ENCODE measurements at regions not wholly inside any gene's neighbourhood (a gene's known extent, or its start where the extent isn't known, plus 50 kb on each side); places are given as distances from the start of the nearest gene placed in this dataset.

DNA sequence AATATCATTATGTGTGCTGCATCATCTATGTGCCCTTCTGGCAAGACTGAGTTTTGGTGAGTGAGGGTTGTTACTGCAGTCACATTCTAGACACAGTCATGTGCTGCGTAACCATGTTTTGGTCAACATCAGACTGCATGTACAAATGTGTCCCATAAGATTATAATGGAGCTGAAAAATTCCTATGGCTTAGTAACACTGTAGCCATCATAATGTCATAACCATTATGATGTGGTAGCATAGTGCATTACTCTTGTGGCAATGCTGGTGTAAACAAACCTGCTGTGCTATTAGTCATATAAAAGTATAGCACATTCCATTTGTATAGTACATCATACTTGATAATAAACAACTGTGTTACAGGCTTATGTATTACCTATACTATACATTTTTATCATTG lies 198.1 kb upstream of the NUDT6 start:
- DNase-seq (no peak), ATAC-seq (no peak)
- TF ChIP-seq POLR2A (IDR thresholded peaks at IDR 0.05), result no peak
- TF ChIP-seq, protein P1, sequence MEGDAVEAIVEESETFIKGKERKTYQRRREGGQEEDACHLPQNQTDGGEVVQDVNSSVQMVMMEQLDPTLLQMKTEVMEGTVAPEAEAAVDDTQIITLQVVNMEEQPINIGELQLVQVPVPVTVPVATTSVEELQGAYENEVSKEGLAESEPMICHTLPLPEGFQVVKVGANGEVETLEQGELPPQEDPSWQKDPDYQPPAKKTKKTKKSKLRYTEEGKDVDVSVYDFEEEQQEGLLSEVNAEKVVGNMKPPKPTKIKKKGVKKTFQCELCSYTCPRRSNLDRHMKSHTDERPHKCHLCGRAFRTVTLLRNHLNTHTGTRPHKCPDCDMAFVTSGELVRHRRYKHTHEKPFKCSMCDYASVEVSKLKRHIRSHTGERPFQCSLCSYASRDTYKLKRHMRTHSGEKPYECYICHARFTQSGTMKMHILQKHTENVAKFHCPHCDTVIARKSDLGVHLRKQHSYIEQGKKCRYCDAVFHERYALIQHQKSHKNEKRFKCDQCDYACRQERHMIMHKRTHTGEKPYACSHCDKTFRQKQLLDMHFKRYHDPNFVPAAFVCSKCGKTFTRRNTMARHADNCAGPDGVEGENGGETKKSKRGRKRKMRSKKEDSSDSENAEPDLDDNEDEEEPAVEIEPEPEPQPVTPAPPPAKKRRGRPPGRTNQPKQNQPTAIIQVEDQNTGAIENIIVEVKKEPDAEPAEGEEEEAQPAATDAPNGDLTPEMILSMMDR (IDR thresholded peaks at IDR 0.05), result no peak
- H3K27ac ChIP-seq, result no peak overlapping the region
- no peaks in the 10 kb centered on the region for H3K36me3 ChIP-seq
- H3K4me1 ChIP-seq, result peaks cover 0 to 5% (median 0%) of the 10 kb centered on the region in 12 donors
- intact Hi-C loops (cut with DNase I), result loop anchor here in 5 of 10 donors (5.0 to 10.0 kb wide), 5 partner anchors 274 to 1144 kb away; partner anchors contain the start of gene SPRY1 (in 2 of the 5)
- no peaks in the 10 kb centered on the region for H3K9me3 ChIP-seq
- H3K4me3 ChIP-seq, result no peak overlapping the region
- 97 to 100% (median 100%) methylated on average over 1 of the region's 1 CpG for WGBS, 4 donors
- H3K27me3 ChIP-seq, result no peaks in the 10 kb centered on the region

DNA sequence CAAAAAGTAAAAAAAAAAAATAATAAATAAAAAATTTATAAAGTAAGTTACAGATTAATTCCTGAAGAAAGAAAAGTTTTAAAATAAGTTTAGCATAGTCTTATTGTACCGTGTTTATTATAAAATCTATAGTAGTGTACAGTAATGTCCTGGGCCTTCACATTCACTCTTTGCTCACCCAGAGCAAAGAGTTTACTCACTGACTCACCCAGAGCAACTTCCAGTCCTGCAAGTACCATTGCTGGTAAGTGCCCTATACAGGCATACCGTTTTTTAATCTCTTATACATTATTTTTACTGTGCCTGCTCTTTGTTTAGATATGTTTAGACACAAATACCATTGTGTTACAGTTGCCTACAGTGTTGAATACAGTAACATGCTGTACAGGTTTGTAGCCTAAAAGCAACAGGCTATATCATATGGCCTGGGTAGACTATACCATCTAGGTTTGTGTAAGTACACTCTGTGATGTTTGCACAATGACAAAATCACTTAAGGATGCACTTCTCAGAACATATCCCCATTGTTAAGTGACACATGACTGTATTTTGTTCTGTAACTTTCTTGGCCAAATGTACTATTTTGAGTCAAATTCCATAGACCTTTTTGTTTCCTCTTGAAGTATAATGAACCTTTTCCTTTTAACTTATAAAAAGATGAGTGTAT lies 199.0 kb upstream of the NUDT6 start:
- H3K4me3 ChIP-seq, result no peak overlapping the region
- no peaks in the 10 kb centered on the region for H3K27me3 ChIP-seq
- peaks cover 0 to 5% (median 0%) of the 10 kb centered on the region in 12 donors for H3K4me1 ChIP-seq
- no peaks in the 10 kb centered on the region for H3K9me3 ChIP-seq
- TF ChIP-seq, protein P1 (IDR thresholded peaks at IDR 0.05), result no peak
- TF ChIP-seq POLR2A (IDR thresholded peaks at IDR 0.05), result no peak
- intact Hi-C loops (cut with DNase I), result loop anchor here in 5 of 10 donors (5.0 to 10.0 kb wide), 5 partner anchors 273 to 1143 kb away; partner anchors contain the start of gene SPRY1 (in 2 of the 5)
- no peaks in the 10 kb centered on the region for H3K36me3 ChIP-seq
- DNase-seq, result no peak
- 69 to 80% (median 75%) methylated on average over 2 of the region's 2 CpGs for WGBS, 4 donors
- no peak overlapping the region for H3K27ac ChIP-seq
- ATAC-seq, result no peak

DNA sequence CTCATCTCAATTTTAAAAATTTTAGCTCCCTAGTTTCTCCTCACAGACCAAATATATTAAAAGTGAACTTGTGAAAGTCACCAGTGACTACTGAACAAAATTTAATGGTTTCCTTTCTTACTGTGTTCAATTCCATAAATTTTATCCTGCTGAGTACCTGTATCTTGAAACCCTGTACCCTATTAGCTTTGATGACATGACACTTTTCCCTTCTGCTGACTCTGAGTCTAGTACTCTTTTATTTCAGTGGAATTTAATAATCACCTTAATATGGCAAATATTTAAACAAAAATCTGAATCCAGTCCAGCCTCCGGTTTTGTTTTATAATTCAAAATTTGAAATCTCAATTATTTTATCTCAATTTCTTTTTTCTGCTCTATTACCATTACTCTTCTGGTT lies 203.1 kb upstream of the NUDT6 start:
- ATAC-seq, result no peak
- TF ChIP-seq, protein P1 (IDR thresholded peaks at IDR 0.05), result no peak
- TF ChIP-seq POLR2A (IDR thresholded peaks at IDR 0.05), result no peak
- no peak overlapping the region for H3K4me3 ChIP-seq
- H3K9me3 ChIP-seq, result no peaks in the 10 kb centered on the region
- no peaks in the 10 kb centered on the region for H3K27me3 ChIP-seq
- H3K4me1 ChIP-seq, result peaks cover 0 to 12% (median 5%) of the 10 kb centered on the region in 12 donors
- no peak for DNase-seq
- 94 to 100% (median 96%) methylated on average over 1 of the region's 1 CpG for WGBS, 4 donors
- no peak overlapping the region for H3K27ac ChIP-seq
- H3K36me3 ChIP-seq, result no peaks in the 10 kb centered on the region
- intact Hi-C loops (cut with DNase I), result loop anchor here in 9 of 10 donors (5.0 to 10.0 kb wide), 9 partner anchors 117 to 1139 kb away; partner anchors contain the start of gene SPRY1 (in 6 of the 9)

DNA sequence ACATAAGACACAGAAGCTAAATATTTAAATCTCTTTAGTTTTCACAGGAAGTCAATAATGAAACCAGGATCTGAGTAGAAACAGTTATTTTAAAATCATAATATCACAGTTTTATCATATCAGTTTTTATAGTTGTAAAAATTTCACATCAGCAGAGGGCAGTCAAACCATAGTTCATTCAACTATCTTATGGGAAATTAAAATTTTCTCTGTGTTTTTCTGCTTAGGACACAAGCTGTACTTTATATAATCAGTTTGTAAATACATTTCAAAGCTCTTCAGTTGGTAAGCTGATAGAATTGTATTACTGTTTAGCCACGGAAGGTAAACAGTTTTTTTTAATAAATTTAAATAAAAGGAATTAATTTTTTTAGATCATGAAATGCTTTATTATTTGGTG lies 204.8 kb upstream of the NUDT6 start:
- ATAC-seq, result peak in 2 of 4 donors; percentile 49 to 63
- intact Hi-C loops (cut with DNase I), result loop anchor here in 9 of 10 donors (2.0 to 10.0 kb wide), 11 partner anchors 115 to 1138 kb away; partner anchors contain the start of gene SPRY1 (in 6 of the 9)
- Histone ChIP-seq H3K36me3 (no peaks in the 10 kb centered on the region), H3K27me3 (no peaks in the 10 kb centered on the region), H3K4me3 (no peak overlapping the region), H3K4me1 (peaks cover 0 to 12% (median 5%) of the 10 kb centered on the region in 12 donors), H3K9me3 (no peaks in the 10 kb centered on the region), H3K27ac (peak overlapping the region in 2 of 12 donors; percentile 25 to 48)
- no peak for DNase-seq
- WGBS, 4 donors, result 59 to 70% (median 66%) methylated on average over 1 of the region's 1 CpG
- no peak for TF ChIP-seq POLR2A (IDR thresholded peaks at IDR 0.05)
- TF ChIP-seq, protein P1 (IDR thresholded peaks at IDR 0.05), result peak in 10 of 12 donors; percentile 24 to 70 (median 52)

All from heart left ventricle (tissue), 16 donors.